SU-DHL-6 (cell line): ENCODE measurements at regions not wholly inside any gene's neighbourhood (a gene's known extent, or its start where the extent isn't known, plus 50 kb on each side); places are given as distances from the start of the nearest gene placed in this dataset.

ENCODE experiments used
- CTCF ChIP-seq: fragments of 200-600 bp; sonication (generic); IDR thresholded peaks from one replicate; pipeline ENCODE4 v1.5.1; 2017; ENCODE audit warnings: antibody characterized with exemption, mild to moderate bottlenecking, low read length, moderate library complexity; ENCODE audit not compliant: insufficient read depth, poor library complexity, severe bottlenecking
- EZH2phosphoT487 ChIP-seq: fragments of 200-600 bp; sonication (generic), shearing (Covaris generic); conservative IDR thresholded peaks from 2 replicates; pipeline ENCODE4 v1.6.1; 2018; ENCODE audit warnings: mild to moderate bottlenecking, antibody characterized with exemption, low read length, moderate library complexity, mixed read lengths

- TF ChIP-seq CTCF (no peak), EZH2phosphoT487 (no peak)
These were observed 611.0 kb upstream of the KLF4 start for GRCh38 chr9:108100571-108100970.
